ENCODE measurements at regions not wholly inside any gene's neighbourhood (a gene's known extent, or its start where the extent isn't known, plus 50 kb on each side); places are given as distances from the start of the nearest gene placed in this dataset.

DNA sequence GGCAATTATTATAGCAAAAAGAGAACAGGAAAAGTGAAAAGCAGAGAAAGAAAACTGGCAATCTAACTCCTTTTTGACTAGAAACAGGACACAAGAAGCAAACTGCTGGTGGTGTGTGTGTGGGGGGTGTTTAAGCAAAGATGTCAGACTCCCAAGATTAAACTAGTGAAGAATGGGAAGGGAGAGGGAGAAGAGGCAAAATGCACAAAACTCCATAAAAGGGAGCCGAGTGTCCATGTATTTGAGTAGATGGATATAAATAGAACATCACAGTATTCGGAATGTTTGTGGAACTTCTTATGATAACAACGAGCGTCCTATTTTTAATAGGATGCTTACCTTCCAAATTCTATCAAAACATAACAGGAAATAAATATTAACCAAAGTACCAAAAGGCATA is 179.8 kb upstream of the TRIB2 start:
- H3K27ac Mint-ChIP-seq, result no peak overlapping the region
- H3K27me3 Mint-ChIP-seq, result no peaks in the 10 kb centered on the region
- ATAC-seq (replicated peaks), result no peak
- H3K36me3 Mint-ChIP-seq (ENCODE audit: low read depth), result no peaks in the 10 kb centered on the region
- H3K9me3 Mint-ChIP-seq, result peaks cover 4% of the 10 kb centered on the region
- no peak overlapping the region for H3K4me3 Mint-ChIP-seq
- peaks cover 21% of the 10 kb centered on the region for H3K4me1 Mint-ChIP-seq

DNA sequence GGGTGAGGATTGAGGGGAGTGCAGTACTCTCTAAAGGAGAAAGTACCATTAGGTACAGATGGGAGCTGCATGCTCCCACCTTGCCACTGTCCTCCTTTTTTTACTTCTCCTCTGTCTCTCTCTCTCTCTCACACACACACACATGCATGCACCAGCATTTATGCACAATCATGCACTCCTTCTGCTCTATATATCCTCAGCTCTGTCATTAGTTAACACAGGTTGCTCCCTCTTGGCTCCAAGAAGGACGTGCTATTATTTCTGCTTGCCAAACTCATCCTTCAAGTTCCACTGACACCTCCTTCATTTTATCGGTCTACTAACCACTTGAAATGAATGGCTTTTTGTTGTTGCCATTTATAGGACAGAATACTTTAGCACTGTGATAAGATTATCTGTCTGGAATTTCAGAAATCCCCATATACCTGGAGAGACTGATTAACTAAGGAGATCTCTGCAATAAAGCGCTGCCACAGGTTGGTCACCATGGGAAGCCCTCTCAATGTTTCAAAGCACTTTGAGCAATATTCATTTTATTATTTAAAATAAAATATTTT is 178.5 kb upstream of the TRIB2 start:
- H3K9me3 Mint-ChIP-seq, result peaks cover 4% of the 10 kb centered on the region
- no peaks in the 10 kb centered on the region for H3K36me3 Mint-ChIP-seq (ENCODE audit: low read depth)
- H3K4me1 Mint-ChIP-seq, result peaks cover 18% of the 10 kb centered on the region

DNA sequence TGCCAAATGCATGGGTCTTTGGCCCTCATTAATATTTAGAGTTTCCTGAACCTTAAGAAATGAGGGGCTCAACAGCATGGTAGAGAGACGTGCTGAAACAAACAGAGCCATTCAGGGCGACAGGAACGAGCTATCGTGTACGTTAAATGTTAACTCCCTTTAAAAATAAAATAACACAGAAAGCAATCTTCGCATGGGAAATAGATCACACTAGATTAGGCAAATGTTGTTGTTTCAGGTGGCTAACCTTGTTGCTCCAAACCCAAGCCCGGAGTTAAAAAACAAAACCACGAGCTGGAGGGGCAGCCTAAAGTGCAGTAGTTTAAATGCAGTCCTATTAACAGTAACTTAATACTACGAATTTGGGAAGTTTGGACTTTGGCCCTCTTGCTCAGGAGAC is 177.4 kb upstream of the TRIB2 start:
- no peaks in the 10 kb centered on the region for H3K27me3 Mint-ChIP-seq
- H3K9me3 Mint-ChIP-seq, result peaks cover 4% of the 10 kb centered on the region
- no peak for ATAC-seq (replicated peaks)
- no peaks in the 10 kb centered on the region for H3K36me3 Mint-ChIP-seq (ENCODE audit: low read depth)
- no peak overlapping the region for H3K27ac Mint-ChIP-seq
- no peak overlapping the region for H3K4me3 Mint-ChIP-seq
- H3K4me1 Mint-ChIP-seq, result peaks cover 10% of the 10 kb centered on the region

More for the DNA sequence above, 178.5 kb upstream of the TRIB2 start:
- no peak for ATAC-seq (replicated peaks)
- Mint-ChIP-seq H3K4me3 (no peak overlapping the region), H3K27ac (no peak overlapping the region), H3K27me3 (no peaks in the 10 kb centered on the region)

DNA sequence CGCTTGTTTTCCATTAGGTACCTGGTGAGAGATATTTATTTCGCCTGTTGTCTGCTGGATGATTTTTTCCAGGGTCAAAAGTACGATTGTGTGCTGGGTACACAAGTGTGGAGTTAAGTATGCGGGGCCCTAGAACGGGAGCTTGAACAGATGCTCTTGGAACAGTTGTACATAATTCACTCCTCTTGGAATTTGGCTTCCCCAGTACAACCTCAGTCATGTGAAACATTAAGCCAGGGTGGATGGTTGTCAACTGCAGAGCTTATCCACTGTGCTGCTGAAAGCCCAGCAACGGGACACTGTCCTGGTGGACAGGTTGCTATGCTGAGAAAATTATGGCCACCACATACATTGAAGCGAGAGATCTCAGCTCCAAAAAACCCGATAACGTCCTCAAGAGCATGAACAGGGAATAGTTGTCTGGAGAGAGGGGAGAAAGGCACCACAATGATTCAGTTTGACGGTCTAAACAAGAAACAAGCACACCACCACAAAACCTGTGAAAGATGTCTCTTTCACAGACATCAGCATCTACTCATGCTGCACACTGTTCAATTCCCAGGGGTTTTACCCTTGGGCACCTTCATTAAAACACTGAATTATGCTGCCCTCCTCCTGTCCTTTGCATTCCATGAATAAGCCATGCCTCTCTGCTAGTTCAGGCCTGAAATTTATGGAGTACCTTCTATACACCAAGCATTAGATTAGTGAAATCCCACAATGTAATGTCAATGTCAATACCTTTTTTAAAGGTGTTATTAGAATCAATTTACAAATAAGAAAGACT is 176.8 kb upstream of the TRIB2 start:
- peaks cover 4% of the 10 kb centered on the region for H3K9me3 Mint-ChIP-seq
- H3K4me3 Mint-ChIP-seq, result no peak overlapping the region
- peaks cover 5% of the 10 kb centered on the region for H3K4me1 Mint-ChIP-seq
- ATAC-seq (replicated peaks), result no peak
- H3K36me3 Mint-ChIP-seq (ENCODE audit: low read depth), result no peaks in the 10 kb centered on the region
- H3K27ac Mint-ChIP-seq, result no peak overlapping the region
- H3K27me3 Mint-ChIP-seq, result no peaks in the 10 kb centered on the region

GRCh38 chr2:12543076-12543977 is 173.4 kb upstream of the TRIB2 start:
- no peaks in the 10 kb centered on the region for H3K4me1 Mint-ChIP-seq
- H3K27me3 Mint-ChIP-seq, result no peaks in the 10 kb centered on the region
- H3K36me3 Mint-ChIP-seq (ENCODE audit: low read depth), result no peaks in the 10 kb centered on the region
- no peak for ATAC-seq (replicated peaks)
- H3K27ac Mint-ChIP-seq, result no peak overlapping the region
- no peaks in the 10 kb centered on the region for H3K9me3 Mint-ChIP-seq
- H3K4me3 Mint-ChIP-seq, result no peak overlapping the region

- no peak overlapping the region for H3K4me3 Mint-ChIP-seq
- H3K9me3 Mint-ChIP-seq, result no peaks in the 10 kb centered on the region
- no peaks in the 10 kb centered on the region for H3K36me3 Mint-ChIP-seq (ENCODE audit: low read depth)
- no peaks in the 10 kb centered on the region for H3K4me1 Mint-ChIP-seq
- H3K27me3 Mint-ChIP-seq, result no peaks in the 10 kb centered on the region
- ATAC-seq (replicated peaks), result peak; percentile 65
- H3K27ac Mint-ChIP-seq, result peak overlapping the region; percentile 51
These were observed 172.7 kb upstream of the TRIB2 start for GRCh38 chr2:12543978-12544558.

DNA sequence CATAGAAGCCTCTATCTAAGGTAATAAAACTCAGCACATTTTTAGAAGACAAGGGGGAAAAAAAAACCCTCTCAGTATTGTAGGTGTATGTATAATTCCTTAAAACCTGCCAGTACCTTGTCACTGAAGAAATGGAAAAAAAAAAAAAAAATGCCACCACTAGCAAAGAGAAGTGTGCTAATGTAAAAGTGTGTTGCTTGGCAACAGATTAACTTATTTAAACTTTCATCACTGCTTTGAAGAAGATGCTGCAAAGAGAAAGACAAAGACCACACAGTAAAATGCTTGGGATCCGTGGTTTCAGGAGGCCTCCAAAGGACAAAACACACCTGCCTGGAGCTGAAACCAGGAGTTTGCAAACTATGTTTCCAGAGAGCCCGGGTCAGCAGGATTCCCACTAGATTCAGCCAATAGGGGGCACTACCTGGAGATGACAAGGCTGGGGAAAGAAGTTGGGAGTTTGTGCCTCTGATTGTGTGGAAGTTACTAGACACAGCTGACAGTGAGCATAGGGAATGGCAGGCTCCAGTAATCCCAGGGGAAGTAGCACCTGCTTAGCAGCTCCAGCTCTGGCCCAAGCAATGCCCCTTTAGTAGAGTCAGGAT is 169.1 kb upstream of the TRIB2 start:
- H3K9me3 Mint-ChIP-seq, result no peaks in the 10 kb centered on the region
- H3K27me3 Mint-ChIP-seq, result no peaks in the 10 kb centered on the region
- no peak overlapping the region for H3K27ac Mint-ChIP-seq
- no peaks in the 10 kb centered on the region for H3K36me3 Mint-ChIP-seq (ENCODE audit: low read depth)
- no peak overlapping the region for H3K4me3 Mint-ChIP-seq
- ATAC-seq (replicated peaks), result no peak
- no peaks in the 10 kb centered on the region for H3K4me1 Mint-ChIP-seq

DNA sequence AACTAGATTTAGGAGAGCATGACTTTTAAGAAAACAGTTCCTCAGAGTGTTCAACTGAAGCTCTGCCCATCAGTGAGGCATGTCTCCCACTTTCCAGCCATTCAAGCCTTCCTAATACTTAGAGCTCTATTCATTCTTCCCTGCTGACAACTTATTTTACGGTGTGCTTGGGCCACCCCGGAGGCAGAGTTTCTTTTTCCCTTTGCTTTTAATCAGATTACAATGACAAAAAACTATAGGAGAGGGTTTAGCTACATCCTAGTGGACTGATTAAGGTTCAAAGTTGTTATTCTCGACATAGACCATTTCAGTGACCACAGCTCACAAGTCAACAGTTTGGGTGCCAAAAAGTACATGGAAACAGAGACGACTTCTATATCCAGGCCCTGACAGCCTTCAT is 167.8 kb upstream of the TRIB2 start:
- no peaks in the 10 kb centered on the region for H3K9me3 Mint-ChIP-seq
- H3K4me1 Mint-ChIP-seq, result peaks cover under 1% of the 10 kb centered on the region
- ATAC-seq (replicated peaks), result no peak
- H3K27me3 Mint-ChIP-seq, result no peaks in the 10 kb centered on the region
- no peak overlapping the region for H3K4me3 Mint-ChIP-seq
- no peak overlapping the region for H3K27ac Mint-ChIP-seq
- H3K36me3 Mint-ChIP-seq (ENCODE audit: low read depth), result no peaks in the 10 kb centered on the region

GRCh38 chr2:12549641-12550040 is 167.1 kb upstream of the TRIB2 start:
- no peaks in the 10 kb centered on the region for H3K27me3 Mint-ChIP-seq
- no peaks in the 10 kb centered on the region for H3K9me3 Mint-ChIP-seq
- no peaks in the 10 kb centered on the region for H3K36me3 Mint-ChIP-seq (ENCODE audit: low read depth)

GRCh38 chr2:12552092-12552491 is 164.6 kb upstream of the TRIB2 start:
- Mint-ChIP-seq H3K9me3 (no peaks in the 10 kb centered on the region), H3K27ac (no peak overlapping the region), H3K36me3 (ENCODE audit: low read depth) (no peaks in the 10 kb centered on the region), H3K27me3 (no peaks in the 10 kb centered on the region), H3K4me1 (peaks cover 28% of the 10 kb centered on the region), H3K4me3 (no peak overlapping the region)
- ATAC-seq (replicated peaks), result no peak

More at GRCh38 chr2:12549641-12550040, 167.1 kb upstream of the TRIB2 start:
- Mint-ChIP-seq H3K27ac (no peak overlapping the region), H3K4me3 (no peak overlapping the region), H3K4me1 (peaks cover 8% of the 10 kb centered on the region)
- ATAC-seq (replicated peaks), result no peak

GRCh38 chr2:12554224-12555011 is 162.3 kb upstream of the TRIB2 start:
- no peaks in the 10 kb centered on the region for H3K9me3 Mint-ChIP-seq
- H3K4me1 Mint-ChIP-seq, result peaks cover 31% of the 10 kb centered on the region
- no peaks in the 10 kb centered on the region for H3K36me3 Mint-ChIP-seq (ENCODE audit: low read depth)
- no peak for ATAC-seq (replicated peaks)
- H3K27ac Mint-ChIP-seq, result peak overlapping the region; percentile 94
- H3K4me3 Mint-ChIP-seq, result peak overlapping the region; percentile 70
- H3K27me3 Mint-ChIP-seq, result no peaks in the 10 kb centered on the region

- H3K4me3 Mint-ChIP-seq, result peak overlapping the region; percentile 70
- H3K9me3 Mint-ChIP-seq, result no peaks in the 10 kb centered on the region
- H3K27me3 Mint-ChIP-seq, result no peaks in the 10 kb centered on the region
- peaks cover 31% of the 10 kb centered on the region for H3K4me1 Mint-ChIP-seq
- peak overlapping the region; percentile 94 for H3K27ac Mint-ChIP-seq
- ATAC-seq (replicated peaks), result peak; percentile 88
- H3K36me3 Mint-ChIP-seq (ENCODE audit: low read depth), result no peaks in the 10 kb centered on the region
These were observed 161.6 kb upstream of the TRIB2 start for GRCh38 chr2:12555012-12555645.

DNA sequence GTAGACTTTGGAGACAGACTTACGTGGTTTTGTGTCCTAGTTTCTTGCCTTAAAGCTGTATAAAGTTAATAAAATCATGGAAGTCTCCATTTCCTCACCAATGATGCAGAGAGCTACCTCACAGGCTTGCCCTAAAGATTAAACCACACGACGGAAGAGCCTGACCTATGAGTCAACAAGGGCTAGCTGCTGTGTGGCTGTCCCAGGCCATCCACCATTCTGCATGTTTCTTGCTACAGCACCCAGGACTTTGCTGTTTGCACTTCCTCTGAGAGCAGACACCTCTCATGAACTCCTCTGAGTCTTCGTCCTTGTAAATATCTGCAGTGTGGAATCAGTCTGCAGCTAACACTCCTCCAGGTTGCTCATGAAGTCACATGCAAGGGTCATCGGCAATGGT is 160.0 kb upstream of the TRIB2 start:
- peak overlapping the region; percentile 77 for H3K27ac Mint-ChIP-seq

More for the DNA sequence above, 160.0 kb upstream of the TRIB2 start:
- H3K36me3 Mint-ChIP-seq (ENCODE audit: low read depth), result no peaks in the 10 kb centered on the region
- H3K9me3 Mint-ChIP-seq, result no peaks in the 10 kb centered on the region
- peak overlapping the region; percentile 70 for H3K4me3 Mint-ChIP-seq
- peaks cover 31% of the 10 kb centered on the region for H3K4me1 Mint-ChIP-seq
- H3K27me3 Mint-ChIP-seq, result no peaks in the 10 kb centered on the region
- ATAC-seq (replicated peaks), result peak; percentile 72
